Cardiac septum (tissue), 1 donor: ENCODE measurements at regions not wholly inside any gene's neighbourhood (a gene's known extent, or its start where the extent isn't known, plus 50 kb on each side); places are given as distances from the start of the nearest gene placed in this dataset.

Source experiments
- DNase-seq: peaks from one replicate; pipeline ENCODE4 v3.0.0-alpha.2; 2020; ENCODE audit warnings: low spot score
- intact Hi-C: fragments of 100-400 bp; cut with DNase I; formaldehyde crosslinking; loops from one replicate; pipeline ENCODE4 v1.14.0; 2022
- donor health status: DM: no; HTN: no; CAD: no.

- intact Hi-C loops = no loop called here
Measured at GRCh38 chr2:59702026-59702425, 851.4 kb downstream of the BCL11A start.

GRCh38 chr2:59701271-59701994 lies 852.0 kb downstream of the BCL11A start:
- no peak for DNase-seq
- intact Hi-C loops = no loop called here

More at GRCh38 chr2:59702026-59702425, 851.4 kb downstream of the BCL11A start:
- no peak for DNase-seq

GRCh38 chr2:59694176-59694575 lies 859.3 kb downstream of the BCL11A start:
- intact Hi-C loops = no loop called here
- DNase-seq = no peak

GRCh38 chr2:59693231-59693959 lies 860.1 kb downstream of the BCL11A start:
- intact Hi-C loops = no loop called here
- DNase-seq = no peak

GRCh38 chr2:59691518-59692190 lies 861.8 kb downstream of the BCL11A start:
- intact Hi-C loops = no loop called here
- no peak for DNase-seq

GRCh38 chr2:59690849-59691248 lies 862.6 kb downstream of the BCL11A start:
- no peak for DNase-seq
- intact Hi-C loops = no loop called here

- intact Hi-C loops = no loop called here
- DNase-seq = no peak
Measured at GRCh38 chr2:59684771-59685166, 868.7 kb downstream of the BCL11A start.

- no peak for DNase-seq
- intact Hi-C loops = no loop called here
Measured at GRCh38 chr2:59684116-59684770, 869.2 kb downstream of the BCL11A start.

- DNase-seq = no peak
- intact Hi-C loops = no loop called here
Measured at GRCh38 chr2:59680863-59681262, 872.6 kb downstream of the BCL11A start.

GRCh38 chr2:59677158-59677557 lies 876.3 kb downstream of the BCL11A start:
- intact Hi-C loops = no loop called here

GRCh38 chr2:59674100-59674499 lies 879.4 kb downstream of the BCL11A start:
- no peak for DNase-seq
- intact Hi-C loops = no loop called here

More at GRCh38 chr2:59677158-59677557, 876.3 kb downstream of the BCL11A start:
- no peak for DNase-seq

- intact Hi-C loops = no loop called here
- DNase-seq = no peak
Measured at GRCh38 chr2:59665021-59665420, 888.4 kb downstream of the BCL11A start.

GRCh38 chr2:59662127-59662861 lies 891.2 kb downstream of the BCL11A start:
- no peak for DNase-seq
- intact Hi-C loops = no loop called here

GRCh38 chr2:59660262-59660661 lies 893.2 kb downstream of the BCL11A start:
- intact Hi-C loops = no loop called here

GRCh38 chr2:59658906-59659635 lies 894.4 kb downstream of the BCL11A start:
- no peak for DNase-seq
- intact Hi-C loops = no loop called here

More at GRCh38 chr2:59660262-59660661, 893.2 kb downstream of the BCL11A start:
- no peak for DNase-seq

GRCh38 chr2:59655809-59656208 lies 897.6 kb downstream of the BCL11A start:
- DNase-seq = no peak
- intact Hi-C loops = no loop called here

- intact Hi-C loops = no loop called here
- no peak for DNase-seq
Measured at GRCh38 chr2:59654710-59655109, 898.7 kb downstream of the BCL11A start.

GRCh38 chr2:59653164-59653563 lies 900.3 kb downstream of the BCL11A start:
- intact Hi-C loops = no loop called here

GRCh38 chr2:59630789-59631188 lies 922.7 kb downstream of the BCL11A start:
- intact Hi-C loops = no loop called here
- no peak for DNase-seq

More at GRCh38 chr2:59653164-59653563, 900.3 kb downstream of the BCL11A start:
- DNase-seq = no peak
